ENCODE measurements at regions not wholly inside any gene's neighbourhood (a gene's known extent, or its start where the extent isn't known, plus 50 kb on each side); places are given as distances from the start of the nearest gene placed in this dataset.

GRCh38 chr1:164473544-164473943 is 85.4 kb upstream of the PBX1 start:
- no peaks in the 10 kb centered on the region for H3K36me3 ChIP-seq (ENCODE audit: control insufficient read depth, insufficient read depth, low read length)
- in situ Hi-C loops (cut with HindIII; ENCODE audit: low pct_unique_long_range_greater_than_20kb, low sequenced_read_pairs) (no loop called here), intact Hi-C loops (cut with micrococcal nuclease; ENCODE audit: unreplicated experiment) (no loop called here)
- DNase-seq (ENCODE audit: low read depth, low spot score) (no peak), ATAC-seq (no peak)
- TF ChIP-seq REST (IDR thresholded peaks at IDR 0.05; ENCODE audit: insufficient read depth in 1 of 2, low read depth in 2 of 2, low read length in 1 of 2) (no peak), CTCF (IDR thresholded peaks at IDR 0.05) (no peak), POLR2AphosphoS5 (IDR thresholded peaks at IDR 0.05; ENCODE audit: low read depth, low read length) (no peak), SIN3A (IDR thresholded peaks at IDR 0.05; ENCODE audit: borderline replicate concordance, insufficient read depth, low read depth, low read length) (no peak), TCF7L2 (IDR thresholded peaks at IDR 0.05; ENCODE audit: low read depth, low read length) (no peak)
- H3K4me1 ChIP-seq (ENCODE audit: control insufficient read depth, insufficient read depth, low read length): no peaks in the 10 kb centered on the region
- H3K27ac ChIP-seq (ENCODE audit: low read length): no peak overlapping the region
- H3K27me3 ChIP-seq (ENCODE audit: control insufficient read depth, insufficient read depth, low read length): no peaks in the 10 kb centered on the region
- ChIA-PET POLR2A (no interaction called here), CTCF (no interaction called here)
- no TSS peak for BruUV-seq (replicated peaks)
- no peak overlapping the region for H3K4me3 ChIP-seq (ENCODE audit: low read depth in 2 of 2, low read length in 2 of 2)
- no peaks in the 10 kb centered on the region for H3K9me3 ChIP-seq (ENCODE audit: control insufficient read depth, insufficient read depth, low read depth, low read length)

- ChIA-PET CTCF (no interaction called here), POLR2A (no interaction called here)
- Histone ChIP-seq H3K4me3 (ENCODE audit: low read depth in 2 of 2, low read length in 2 of 2) (no peak overlapping the region), H3K9me3 (ENCODE audit: control insufficient read depth, insufficient read depth, low read depth, low read length) (no peaks in the 10 kb centered on the region), H3K4me1 (ENCODE audit: control insufficient read depth, insufficient read depth, low read length) (no peaks in the 10 kb centered on the region), H3K27ac (ENCODE audit: low read length) (no peak overlapping the region), H3K36me3 (ENCODE audit: control insufficient read depth, insufficient read depth, low read length) (no peaks in the 10 kb centered on the region), H3K27me3 (ENCODE audit: control insufficient read depth, insufficient read depth, low read length) (no peaks in the 10 kb centered on the region)
- intact Hi-C loops (cut with micrococcal nuclease; ENCODE audit: unreplicated experiment): no loop called here
- no peak for DNase-seq (ENCODE audit: low read depth, low spot score)
- no TSS peak for BruUV-seq (replicated peaks)
- no peak for ATAC-seq
- in situ Hi-C loops (cut with HindIII; ENCODE audit: low pct_unique_long_range_greater_than_20kb, low sequenced_read_pairs): no loop called here
- TF ChIP-seq POLR2AphosphoS5 (IDR thresholded peaks at IDR 0.05; ENCODE audit: low read depth, low read length): no peak
- TF ChIP-seq TCF7L2 (IDR thresholded peaks at IDR 0.05; ENCODE audit: low read depth, low read length): no peak
- no peak for TF ChIP-seq REST (IDR thresholded peaks at IDR 0.05; ENCODE audit: insufficient read depth in 1 of 2, low read depth in 2 of 2, low read length in 1 of 2)
- TF ChIP-seq CTCF (IDR thresholded peaks at IDR 0.05): no peak
- no peak for TF ChIP-seq SIN3A (IDR thresholded peaks at IDR 0.05; ENCODE audit: borderline replicate concordance, insufficient read depth, low read depth, low read length)
These were observed 83.2 kb upstream of the PBX1 start for GRCh38 chr1:164475834-164476233.
